ENCODE measurements at regions not wholly inside any gene's neighbourhood (a gene's known extent, or its start where the extent isn't known, plus 50 kb on each side); places are given as distances from the start of the nearest gene placed in this dataset.
"Not testable (repeated sequence)": the region's sequence is repeated elsewhere in the genome, so short reads cannot be mapped to it uniquely, and the experiment has no call there.

DNA sequence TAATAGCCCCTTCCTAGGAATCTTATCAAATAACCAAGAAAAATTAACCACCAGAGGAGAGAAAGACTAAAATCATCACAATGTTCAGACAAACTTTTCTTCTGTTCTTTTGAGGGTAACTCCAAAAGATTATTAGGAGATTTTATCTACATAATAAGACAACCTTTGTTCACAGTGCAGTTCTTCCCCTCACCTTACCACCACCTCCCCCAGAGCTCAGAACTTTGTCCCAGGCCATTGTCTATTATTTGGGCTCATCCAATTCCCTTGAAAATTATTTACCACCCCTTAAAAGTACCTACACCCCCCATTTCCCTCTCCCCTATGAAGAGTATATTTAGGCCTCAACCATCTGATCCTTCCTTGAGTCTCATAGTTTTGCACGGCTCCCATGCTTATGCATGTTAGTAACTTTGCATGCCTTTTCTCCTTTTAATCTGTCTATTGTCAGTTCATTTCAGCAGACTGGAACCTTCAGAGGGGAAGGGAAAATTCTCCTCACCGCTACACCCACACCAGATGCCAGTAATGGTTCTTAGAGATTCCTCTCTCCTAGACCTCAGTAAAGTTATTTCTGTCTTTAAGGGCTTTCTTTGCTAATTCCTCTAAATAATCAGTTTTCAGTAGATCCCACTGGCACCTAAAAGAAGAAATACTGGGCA is 234.9 kb downstream of the SKIDA1 start:
- no peak for DNase-seq (ENCODE audit: low spot score)

GRCh38 chr10:21289961-21290360 is 235.5 kb downstream of the SKIDA1 start:
- DNase-seq (ENCODE audit: low spot score), result no peak

DNA sequence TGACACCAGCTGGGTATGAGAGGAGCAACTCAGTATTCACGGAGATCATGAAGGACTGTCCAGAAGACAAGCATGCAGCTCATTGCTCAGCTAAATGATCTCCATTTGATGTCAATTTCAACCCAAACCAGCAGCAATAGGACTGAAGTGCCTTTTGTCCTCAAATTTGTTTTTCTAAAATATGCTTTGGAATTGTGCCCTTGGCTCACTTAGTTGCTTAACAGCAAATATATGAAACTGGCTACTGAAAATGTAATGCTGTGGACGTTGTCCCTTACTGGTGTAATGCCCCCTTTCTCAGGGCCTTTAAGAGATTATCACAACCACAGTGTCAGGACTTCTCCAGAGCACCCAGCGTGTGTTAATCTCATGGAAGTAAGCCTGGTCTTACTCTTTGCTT is 236.2 kb downstream of the SKIDA1 start:
- no peak for DNase-seq (ENCODE audit: low spot score)

- no peak for DNase-seq (ENCODE audit: low spot score)
These were observed 239.6 kb downstream of the SKIDA1 start for GRCh38 chr10:21285742-21286331.

DNA sequence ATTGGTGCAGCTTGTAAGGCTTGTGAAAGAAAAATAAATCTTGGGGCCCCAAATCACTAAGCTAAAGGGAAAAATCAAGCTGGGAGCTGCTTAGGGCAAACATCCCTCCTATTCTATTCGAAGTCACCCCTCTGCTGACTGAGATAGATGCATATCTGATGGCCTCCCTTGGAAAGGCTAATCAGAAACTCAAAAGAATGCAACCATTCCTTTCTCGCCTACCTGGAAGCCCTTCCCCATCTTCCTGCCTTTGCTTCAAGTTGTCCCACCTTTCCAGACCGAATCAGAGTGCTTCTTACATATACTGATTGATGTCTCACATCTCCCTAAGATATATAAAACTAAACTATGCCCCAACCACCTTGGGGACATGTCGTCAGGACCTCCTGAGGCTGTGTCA is 240.3 kb downstream of the SKIDA1 start:
- DNase-seq (ENCODE audit: low spot score), result no peak

GRCh38 chr10:21284301-21284700 is 241.2 kb downstream of the SKIDA1 start:
- no peak for DNase-seq (ENCODE audit: low spot score)

DNA sequence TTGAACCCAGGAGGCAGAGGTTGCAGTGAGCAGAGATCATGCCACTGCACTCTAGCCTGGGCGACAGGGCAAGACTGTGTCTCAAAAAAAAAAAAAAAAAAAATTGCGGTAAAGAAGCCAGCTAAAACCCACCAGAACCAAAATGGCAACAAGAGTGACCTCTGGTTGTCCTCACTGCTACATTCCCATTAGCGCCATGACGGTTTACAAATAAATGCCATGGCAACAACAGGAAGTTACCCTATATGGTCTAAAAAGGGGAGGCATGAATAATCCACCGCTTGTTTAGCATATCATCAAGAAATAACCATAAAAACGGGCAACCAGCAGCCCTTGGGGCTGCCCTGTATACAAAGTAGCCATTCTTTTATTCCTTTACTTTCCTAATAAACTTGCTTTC is 242.4 kb downstream of the SKIDA1 start:
- not testable (repeated sequence) for DNase-seq (ENCODE audit: low spot score)

DNA sequence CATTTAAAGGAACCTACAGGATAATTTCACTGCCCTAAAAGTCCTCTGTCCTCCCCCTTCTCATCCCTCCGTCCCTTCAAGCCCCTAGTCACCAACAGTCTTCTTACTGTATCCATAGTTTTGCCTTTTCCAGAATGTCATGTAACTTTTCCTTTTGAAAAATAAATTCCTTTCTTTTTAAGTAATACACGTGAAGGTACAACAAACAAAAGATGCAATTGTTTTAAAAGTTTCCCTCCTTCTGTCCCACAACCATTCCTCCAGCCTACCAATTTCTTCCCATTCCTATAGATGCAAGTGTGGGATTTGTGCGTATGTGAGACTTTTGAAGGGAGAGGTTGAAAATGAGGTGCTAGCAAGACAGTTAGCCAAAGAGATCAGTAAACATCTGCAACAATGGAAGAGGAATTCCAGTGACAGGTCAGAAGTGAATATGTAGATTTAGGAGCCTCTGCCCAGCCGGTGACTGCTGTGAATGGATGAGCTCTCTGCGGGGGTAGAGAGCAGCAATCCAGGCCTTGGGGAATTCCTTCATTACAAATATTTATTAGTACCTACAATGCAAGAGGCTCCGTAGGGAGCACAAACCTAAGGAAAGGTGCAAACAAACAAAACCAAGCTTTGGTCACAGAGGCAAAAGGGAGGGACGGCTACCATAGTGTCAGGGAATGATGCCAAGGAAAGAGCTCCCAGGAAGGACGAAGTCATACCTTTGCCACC is 243.6 kb downstream of the SKIDA1 start:
- DNase-seq (ENCODE audit: low spot score), result no peak

DNA sequence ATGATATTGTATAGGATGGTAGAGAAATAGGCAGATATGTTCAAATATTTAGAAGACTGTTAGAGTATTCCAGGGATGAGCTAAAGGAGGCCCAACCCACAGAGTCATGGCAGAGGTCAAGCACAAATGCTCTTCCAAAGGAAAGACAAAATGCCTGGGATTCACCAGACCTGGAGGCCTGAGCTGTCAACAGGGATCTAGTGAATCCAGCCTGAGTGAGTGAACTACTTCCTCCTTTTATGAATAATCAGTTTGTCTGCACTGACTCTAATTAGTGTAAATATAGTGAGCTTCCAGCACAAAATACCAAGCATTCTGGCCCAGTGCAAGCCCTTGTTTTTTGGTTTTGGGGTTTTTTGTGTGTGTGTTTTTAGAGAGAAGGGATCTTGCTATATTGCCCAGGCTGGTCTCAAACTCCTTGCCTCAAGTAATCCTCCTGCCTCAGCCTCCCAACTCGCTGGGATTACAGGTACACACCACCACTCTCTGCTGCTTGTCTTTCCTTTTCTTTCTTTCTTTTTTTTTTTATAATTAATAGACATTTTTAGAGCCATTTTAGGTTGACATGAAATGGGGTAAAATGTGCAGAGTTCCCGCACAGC is 244.4 kb downstream of the SKIDA1 start:
- no peak for DNase-seq (ENCODE audit: low spot score)

DNA sequence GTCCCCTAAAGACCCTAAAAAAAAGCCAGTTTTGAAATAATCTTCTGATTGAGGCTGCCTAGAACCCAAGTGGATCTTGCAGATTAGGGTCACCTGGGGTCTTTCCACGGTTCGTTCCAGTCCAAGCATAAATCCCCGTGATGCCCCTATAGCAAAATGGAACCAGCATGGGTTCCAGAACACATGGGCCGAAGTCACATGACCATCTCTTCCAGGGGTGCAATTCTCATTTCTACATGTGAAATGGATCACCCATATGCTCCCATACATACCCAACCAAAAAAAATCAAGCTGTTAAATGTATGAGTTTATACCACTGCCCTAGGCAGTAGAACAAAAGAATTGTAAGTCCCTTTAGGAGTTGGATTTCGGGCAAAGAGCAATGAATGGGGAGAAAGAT is 245.4 kb downstream of the SKIDA1 start:
- DNase-seq (ENCODE audit: low spot score), result no peak

DNA sequence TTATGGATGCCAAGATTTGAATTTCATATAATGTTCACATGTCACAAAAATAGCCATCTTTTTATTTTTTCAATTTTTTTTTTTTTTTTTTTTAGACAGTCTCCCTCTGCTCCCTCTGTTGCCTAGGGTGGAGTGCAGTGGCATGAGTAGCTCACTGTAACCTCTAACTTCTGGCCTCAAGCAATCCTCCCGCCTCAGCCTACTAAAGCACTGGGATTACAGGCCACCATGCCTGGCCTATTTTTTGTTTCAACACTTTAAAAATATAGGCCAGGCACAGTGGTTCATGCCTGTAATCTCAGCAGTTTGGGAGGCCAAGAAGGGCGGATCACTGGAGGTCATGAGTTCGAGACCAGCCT is 246.3 kb downstream of the SKIDA1 start:
- no peak for DNase-seq (ENCODE audit: low spot score)

DNA sequence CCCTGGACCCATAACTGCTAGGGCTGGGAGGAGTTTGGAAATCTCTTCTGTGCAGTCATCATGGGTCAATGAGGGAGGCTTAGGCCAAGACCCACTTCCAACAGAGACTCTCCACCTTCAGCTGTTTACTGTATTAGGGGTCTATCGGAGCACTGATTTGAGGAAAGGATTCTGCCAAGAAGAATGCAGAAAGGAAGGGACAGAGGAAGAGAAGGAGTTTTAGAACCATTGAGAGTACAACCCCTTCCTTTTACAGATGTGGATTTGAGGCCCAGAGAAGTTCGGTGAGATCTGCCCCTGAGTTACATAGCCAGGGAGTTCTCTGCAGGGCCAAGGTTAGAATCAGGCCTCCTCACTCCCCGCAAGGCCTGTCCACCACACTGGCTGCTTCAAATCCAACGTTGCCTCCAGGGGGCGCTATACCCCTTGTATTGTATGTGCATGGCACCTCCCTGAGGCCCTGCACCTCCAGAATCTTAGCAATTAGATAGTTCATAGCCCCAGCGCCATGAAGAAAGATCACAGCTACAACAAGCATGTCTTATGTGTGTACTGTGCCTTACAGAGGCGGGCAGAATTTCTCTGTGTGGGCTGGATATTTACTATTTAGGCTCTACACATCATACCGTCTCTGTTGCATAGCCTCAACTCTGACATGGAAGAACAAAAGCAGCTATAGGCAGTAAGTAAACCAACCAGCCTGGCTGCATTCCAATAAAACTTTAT is 246.8 kb downstream of the SKIDA1 start:
- DNase-seq (ENCODE audit: low spot score), result peak; percentile 92

DNA sequence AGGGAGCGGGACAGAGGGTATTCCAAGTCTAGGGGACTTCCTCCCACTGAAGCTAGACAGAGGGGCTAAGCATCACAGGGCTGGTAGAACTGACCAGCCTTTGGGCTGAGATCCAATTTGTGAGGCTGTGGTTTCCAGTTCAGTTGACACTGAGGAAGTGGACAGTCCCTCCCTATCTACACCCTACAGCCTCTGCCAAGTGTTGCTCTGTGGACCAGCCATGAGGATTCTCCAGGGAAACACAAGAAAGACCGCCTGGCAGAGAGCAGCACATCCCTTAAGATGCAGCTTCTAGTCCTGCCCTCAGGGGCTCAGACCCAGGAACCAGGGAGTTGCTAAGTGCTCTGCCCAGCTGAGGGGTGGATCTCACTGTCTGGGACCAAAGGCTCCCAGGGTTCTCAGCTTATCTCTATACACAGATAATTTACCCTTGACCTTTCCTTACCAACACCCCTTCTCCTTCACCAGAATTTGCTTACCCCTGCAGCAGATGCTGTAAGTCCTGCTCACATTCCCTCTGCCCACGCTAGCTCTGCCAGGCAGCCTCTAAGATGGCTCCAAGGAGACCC is 252.0 kb downstream of the SKIDA1 start:
- DNase-seq (ENCODE audit: low spot score), result no peak

GRCh38 chr10:21272643-21273399 is 252.7 kb downstream of the SKIDA1 start:
- DNase-seq (ENCODE audit: low spot score), result no peak

- DNase-seq (ENCODE audit: low spot score), result no peak
These were observed 254.5 kb downstream of the SKIDA1 start for GRCh38 chr10:21270976-21271375.

DNA sequence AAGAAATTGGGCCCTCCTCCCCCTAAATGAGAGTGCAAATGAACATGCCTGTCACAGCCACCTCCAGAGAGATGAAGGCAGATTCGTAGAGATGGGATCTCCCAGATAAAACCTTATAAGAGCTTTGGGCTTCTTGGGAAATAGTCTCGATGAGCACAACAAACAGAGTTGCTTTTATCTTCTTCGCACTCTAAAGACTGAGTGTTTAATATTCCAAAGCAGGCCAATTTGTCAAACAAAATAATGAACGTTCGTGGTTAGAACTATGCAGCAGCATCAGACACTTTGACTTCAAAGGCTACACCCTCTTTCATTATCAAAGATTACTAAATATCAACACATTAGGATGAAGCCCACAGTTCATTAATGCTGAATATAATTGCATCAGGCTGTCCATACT is 256.2 kb downstream of the SKIDA1 start:
- DNase-seq (ENCODE audit: low spot score), result no peak

DNA sequence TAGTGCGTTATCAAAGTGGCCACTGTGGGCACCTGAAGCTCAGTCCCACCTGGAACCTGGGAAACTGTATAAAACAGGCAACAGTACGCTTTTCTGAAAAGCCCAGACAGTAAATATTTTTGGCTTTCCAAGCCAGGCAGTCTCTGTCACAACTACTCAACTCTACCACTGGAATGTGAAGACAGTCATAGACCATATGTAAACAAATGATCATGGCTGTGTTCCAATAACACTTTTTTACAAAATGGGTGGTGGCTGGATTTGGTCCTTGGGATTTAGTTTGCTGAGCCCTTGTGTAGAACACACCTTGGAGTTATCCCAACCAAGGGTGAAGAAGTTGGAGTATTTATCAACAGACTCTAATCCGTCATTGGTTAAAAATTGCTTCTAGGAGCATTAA is 259.9 kb downstream of the SKIDA1 start:
- no peak for DNase-seq (ENCODE audit: low spot score)

- DNase-seq (ENCODE audit: low spot score), result no peak
These were observed 261.2 kb downstream of the SKIDA1 start for GRCh38 chr10:21264271-21264670.

DNA sequence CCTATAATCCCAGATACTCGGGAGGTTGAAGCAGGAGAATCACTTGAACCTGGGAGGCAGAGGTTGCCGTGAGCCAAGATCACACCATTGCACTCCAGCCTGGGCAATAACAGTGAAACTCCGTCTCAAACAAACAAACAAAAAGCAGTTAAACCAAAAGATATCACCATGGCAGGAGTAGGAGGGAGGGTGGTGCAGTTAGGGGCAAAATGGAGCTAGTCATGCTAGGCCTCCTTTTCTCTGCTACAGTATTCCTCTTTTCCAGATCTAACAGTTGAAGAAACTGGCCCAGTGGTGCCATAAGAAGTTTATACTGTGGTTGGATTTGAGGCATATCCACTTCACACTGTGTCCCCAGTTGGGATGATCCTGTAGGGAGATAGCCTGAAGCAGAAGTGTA is 261.6 kb downstream of the SKIDA1 start:
- DNase-seq (ENCODE audit: low spot score), result no peak

DNA sequence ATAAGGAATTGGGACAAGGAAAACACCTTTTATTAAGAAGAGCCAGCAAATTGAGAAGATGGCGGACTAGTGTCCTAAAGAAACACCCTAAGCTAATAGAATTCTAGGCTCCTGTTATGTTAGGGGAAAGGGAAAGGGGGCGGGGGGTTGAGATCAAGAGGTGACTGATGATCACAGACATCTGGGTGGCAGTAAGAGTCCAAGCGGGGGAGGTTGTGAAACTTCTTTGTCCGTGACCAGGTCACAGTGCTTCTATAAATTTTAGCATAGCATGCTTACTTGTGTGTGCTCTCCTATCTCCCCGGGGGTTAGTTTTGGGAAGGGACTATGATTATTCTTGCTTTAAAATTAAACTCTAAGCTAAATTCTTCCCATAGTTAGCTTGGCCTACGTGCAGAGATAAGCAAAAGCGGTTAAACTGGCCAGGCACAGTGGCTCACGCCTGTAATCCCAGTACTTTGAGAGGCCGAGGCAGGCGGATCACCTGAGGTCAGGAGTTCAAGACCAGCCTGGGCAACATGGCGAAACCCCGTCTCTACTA is 262.1 kb downstream of the SKIDA1 start:
- no peak for DNase-seq (ENCODE audit: low spot score)

DNA sequence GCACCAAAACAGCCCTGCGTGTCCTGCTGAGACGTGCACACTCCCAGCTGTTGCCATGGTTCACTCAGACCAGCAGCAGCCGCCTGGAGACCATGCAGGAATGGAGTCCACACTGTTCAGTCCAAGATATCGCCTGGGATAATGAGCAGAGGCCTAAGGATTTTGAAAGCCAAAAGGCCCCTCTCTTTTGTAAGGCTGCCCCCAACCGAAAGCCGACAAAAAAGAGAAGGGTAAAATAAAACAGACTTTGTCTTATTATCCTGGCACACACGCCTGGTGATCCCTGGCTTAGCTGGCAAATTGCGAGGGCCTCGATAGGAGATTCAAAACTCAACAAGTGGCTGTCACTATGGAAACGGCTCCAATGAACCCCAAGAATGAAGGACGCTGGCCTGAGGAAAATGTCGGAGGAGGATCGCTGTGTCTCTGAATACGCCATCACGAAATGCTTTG is 263.6 kb downstream of the SKIDA1 start:
- DNase-seq (ENCODE audit: low spot score), result no peak
